SK-N-SH (cell line): ENCODE measurements at regions not wholly inside any gene's neighbourhood (a gene's known extent, or its start where the extent isn't known, plus 50 kb on each side); places are given as distances from the start of the nearest gene placed in this dataset.

ENCODE experiments used
- CTCF ChIA-PET: fragments of 300-600, 350-600 bp; formaldehyde crosslinking; extraction: SDS; loops from one replicate; lab custom pipeline; 2021; lab: Yijun Ruan, JAX
- POLR2A ChIA-PET: fragments of 350-600 bp; sonication (Branson Sonifier 250); formaldehyde crosslinking; extraction: SDS; loops from one replicate; lab custom pipeline; 2020; ENCODE audit warnings: antibody characterized with exemption, inconsistent platforms; lab: Yijun Ruan, JAX
- DNase-seq: peaks from one replicate; pipeline ENCODE4 v3.0.0; 2012
- H2AFZ ChIP-seq: fragments of 200-600 bp; sonication (generic); 2 replicates; pipeline ENCODE4 v1.8.1; 2016; ENCODE audit warnings: antibody characterized with exemption, mild to moderate bottlenecking, low read depth
- H3F3A ChIP-seq: fragments of 200-600 bp; sonication (generic); replicated peaks from 2 replicates; pipeline ENCODE3; 2016; ENCODE audit warnings: antibody characterized with exemption, mild to moderate bottlenecking; ENCODE audit not compliant: insufficient read depth
- H3K27ac ChIP-seq, 2 experiments: fragments of 200-500 bp in 1 of 2; fragments of 200-600 bp in 1 of 2; sonication (Bioruptor generic) in 1 of 2; sonication (generic), shearing (Covaris generic) in 1 of 2; 2 replicates each; pipeline versions ENCODE4 v1.5.1 to v1.6.1; 2014 to 2016; ENCODE audit warnings: low read depth in 2 of 2, inconsistent platforms in 1 of 2, low read length in 1 of 2, mild to moderate bottlenecking in 1 of 2, mixed read lengths in 1 of 2
- H3K27me3 ChIP-seq: fragments of 200-600 bp; sonication (generic), shearing (Covaris generic); 2 replicates; pipeline ENCODE4 v1.6.1; 2016; ENCODE audit warnings: mixed run types; ENCODE audit not compliant: insufficient read depth
- H3K36me3 ChIP-seq, 2 experiments: fragments of 200-500 bp in 1 of 2; fragments of 200-600 bp in 1 of 2; sonication (Bioruptor generic) in 1 of 2; sonication (generic) in 1 of 2; replicated peaks in 1 of 2; 2 replicates each; pipeline versions ENCODE3 to v1.5.1; 2014 to 2016; ENCODE audit warnings: low read length in 1 of 2, mild to moderate bottlenecking in 1 of 2; ENCODE audit not compliant: insufficient read depth in 2 of 2, control insufficient read depth in 1 of 2
- H3K4me1 ChIP-seq, 2 experiments: fragments of 200-500 bp in 1 of 2; fragments of 200-600 bp in 1 of 2; sonication (Bioruptor generic) in 1 of 2; sonication (generic), shearing (Covaris generic) in 1 of 2; 2 replicates each; pipeline versions ENCODE4 v1.5.1 to v1.6.1; 2014 to 2016; ENCODE audit warnings: low read depth in 1 of 2, low read length in 1 of 2, mixed run types in 1 of 2; ENCODE audit not compliant: insufficient read depth in 2 of 2, control insufficient read depth in 1 of 2
- H3K4me2 ChIP-seq: fragments of 200-600 bp; sonication (generic), shearing (Covaris generic); 2 replicates; pipeline ENCODE4 v1.6.1; 2017; ENCODE audit warnings: mixed run types
- H3K4me3 ChIP-seq, 2 experiments: fragments of 200-500 bp in 1 of 2; fragments of 200-600 bp in 1 of 2; sonication (Bioruptor generic) in 1 of 2; sonication (generic), shearing (Covaris generic) in 1 of 2; 2 replicates each; pipeline versions ENCODE4 v1.5.1 to v1.8.1; 2014 to 2016; ENCODE audit warnings: low read depth in 2 of 2, inconsistent platforms in 1 of 2, low read length in 1 of 2, mild to moderate bottlenecking in 1 of 2, mixed read lengths in 1 of 2, moderate library complexity in 1 of 2
- H3K79me2 ChIP-seq: fragments of 200-600 bp; sonication (generic); 2 replicates; pipeline ENCODE4 v1.8.1; 2017; ENCODE audit warnings: mild to moderate bottlenecking; ENCODE audit not compliant: insufficient read depth
- H3K9ac ChIP-seq: fragments of 200-600 bp; sonication (generic); 2 replicates; pipeline ENCODE4 v1.6.1; 2017; ENCODE audit warnings: mixed run types
- H3K9me2 ChIP-seq: fragments of 200-600 bp; sonication (generic); 2 replicates; pipeline ENCODE4 v1.6.1; 2017; ENCODE audit warnings: mixed run types
- H3K9me3 ChIP-seq: fragments of 200-600 bp; sonication (generic); 2 replicates; pipeline ENCODE4 v1.6.1; 2017; ENCODE audit warnings: mixed run types, mild to moderate bottlenecking, moderate library complexity
- H4K20me1 ChIP-seq: fragments of 200-600 bp; sonication (generic); 2 replicates; pipeline ENCODE4 v1.6.1; 2017; ENCODE audit warnings: mild to moderate bottlenecking, mixed run types; ENCODE audit not compliant: insufficient read depth
- ELF1 ChIP-seq: IDR thresholded peaks from 2 replicates; pipeline ENCODE4 v1.4.0; 2012
- FOSL2 ChIP-seq: IDR thresholded peaks from 2 replicates; pipeline ENCODE4 v1.4.0; 2012; ENCODE audit warnings: low read depth, mild to moderate bottlenecking, moderate library complexity, borderline replicate concordance
- FOXM1 ChIP-seq: IDR thresholded peaks from 2 replicates; pipeline ENCODE4 v1.4.0; 2012; ENCODE audit warnings: low read depth, mild to moderate bottlenecking
- GATA2 ChIP-seq: sonication (generic); formaldehyde crosslinking; IDR thresholded peaks from 2 replicates; pipeline ENCODE4 v1.5.0; 2020; ENCODE audit warnings: mild to moderate bottlenecking, missing genetic modification reagents
- JUND ChIP-seq: IDR thresholded peaks from 2 replicates; pipeline ENCODE4 v1.4.0; 2012
- MAX ChIP-seq: IDR thresholded peaks from 2 replicates; pipeline ENCODE4 v1.4.0; 2012; ENCODE audit warnings: low read depth
- MEF2A ChIP-seq: IDR thresholded peaks from 2 replicates; pipeline ENCODE4 v1.4.0; 2012; ENCODE audit warnings: low read depth, borderline replicate concordance
- NFIC ChIP-seq: IDR thresholded peaks from 2 replicates; pipeline ENCODE4 v1.4.0; 2012; ENCODE audit warnings: borderline replicate concordance
- NRF1 ChIP-seq: IDR thresholded peaks from 2 replicates; pipeline ENCODE4 v1.6.1; 2012; ENCODE audit warnings: low read depth, mild to moderate bottlenecking, low read length
- RAD21 ChIP-seq: IDR thresholded peaks from 2 replicates; pipeline ENCODE4 v1.6.1; 2012; ENCODE audit warnings: mild to moderate bottlenecking, low read length
- RCOR1 ChIP-seq: fragments of 150-350 bp; IDR thresholded peaks from 2 replicates; pipeline ENCODE4 v1.6.1; 2017; ENCODE audit warnings: antibody characterized with exemption, low read length
- RXRA ChIP-seq: IDR thresholded peaks from 2 replicates; pipeline ENCODE4 v1.4.0; 2012; ENCODE audit warnings: low read depth, mild to moderate bottlenecking, borderline replicate concordance
- SIN3A ChIP-seq: IDR thresholded peaks from 2 replicates; pipeline ENCODE4 v1.6.1; 2012; ENCODE audit warnings: low read depth, mild to moderate bottlenecking, low read length, moderate library complexity, borderline replicate concordance
- SMC3 ChIP-seq: IDR thresholded peaks from 2 replicates; pipeline ENCODE4 v1.6.1; 2012; ENCODE audit warnings: low read depth, low read length, improper control_type of control experiment
- TAF1 ChIP-seq: IDR thresholded peaks from 2 replicates; pipeline ENCODE4 v1.6.1; 2012; ENCODE audit warnings: low read depth, mild to moderate bottlenecking, low read length, moderate library complexity, borderline replicate concordance
- TCF12 ChIP-seq: IDR thresholded peaks from 2 replicates; pipeline ENCODE4 v1.4.0; 2012
- TEAD4 ChIP-seq: IDR thresholded peaks from 2 replicates; pipeline ENCODE4 v1.4.0; 2012; ENCODE audit warnings: mild to moderate bottlenecking, borderline replicate concordance; ENCODE audit not compliant: insufficient read depth
- USF2 ChIP-seq: fragments of 150-350 bp; IDR thresholded peaks from 2 replicates; pipeline ENCODE4 v1.6.1; 2017; ENCODE audit warnings: antibody characterized with exemption, low read length, low read depth, borderline replicate concordance
- ZBTB33 ChIP-seq: IDR thresholded peaks from 2 replicates; pipeline ENCODE4 v1.4.0; 2012; ENCODE audit warnings: low read depth, borderline replicate concordance
- whole genome bisulfite sequencing: methylation state at CpG from one replicate; pipeline ENCODE4 v1.1.6; 2017; ENCODE audit warnings: low lambda C conversion rate; 5-methylcytosine and 5-hydroxymethylcytosine counted together

GRCh38 chr20:53848304-53848703 is 222.1 kb downstream of the BCAS1 start (continued):
- TF ChIP-seq RCOR1 (no peak), SMC3 (no peak), NFIC (no peak), NRF1 (no peak), MAX (no peak)

GRCh38 chr20:53847837-53848170 is 222.6 kb downstream of the BCAS1 start:
- Histone ChIP-seq H3K4me1 (peaks cover 0 to 5% of the 10 kb centered on the region in 2 experiments; a peak in 1 of 4 replicates), H3K36me3 (no peaks in the 10 kb centered on the region), H3K79me2 (no peaks in the 10 kb centered on the region), H3K4me2 (no peak overlapping the region), H3F3A (peaks cover 16% of the 10 kb centered on the region), H3K4me3 (no peak overlapping the region), H2AFZ (0 out of 2 replicates have a peak overlapping the region, but pooled peaks have one; percentile 30), H3K9me2 (no peaks in the 10 kb centered on the region), H3K27ac (no peak overlapping the region), H3K27me3 (no peaks in the 10 kb centered on the region), H4K20me1 (no peaks in the 10 kb centered on the region), H3K9me3 (no peaks in the 10 kb centered on the region), H3K9ac (no peak overlapping the region)
- ChIA-PET POLR2A (no interaction called here), CTCF (interaction anchor here (1.6 kb wide), 1 partner anchor 18 kb away, joined by 4 read pairs; no protein-coding TSS in a partner anchor)
- 98% methylated on average over 2 of the region's 2 CpGs for WGBS
- no peak for TF ChIP-seq ELF1
- TF ChIP-seq RAD21: no peak
- no peak for TF ChIP-seq TCF12
- TF ChIP-seq FOSL2: no peak
- TF ChIP-seq MEF2A: no peak
- no peak for TF ChIP-seq TAF1
- no peak for TF ChIP-seq JUND
- TF ChIP-seq RCOR1: no peak
- TF ChIP-seq FOXM1: no peak
- TF ChIP-seq NRF1: no peak
- no peak for TF ChIP-seq SIN3A
- no peak for TF ChIP-seq TEAD4
- no peak for DNase-seq

GRCh38 chr20:53847139-53847836 is 223.1 kb downstream of the BCAS1 start:
- POLR2A ChIA-PET: no interaction called here
- WGBS: 96% methylated on average over 8 of the region's 8 CpGs
- TF ChIP-seq TEAD4 (no peak), RCOR1 (no peak), SMC3 (no peak), USF2 (no peak), GATA2 (no peak), TCF12 (no peak), RXRA (no peak), NRF1 (no peak), NFIC (no peak), ZBTB33 (no peak), FOXM1 (no peak)

More at GRCh38 chr20:53847139-53847836, 223.1 kb downstream of the BCAS1 start:
- Histone ChIP-seq H3K79me2 (no peaks in the 10 kb centered on the region), H3K4me3 (no peak overlapping the region), H3K36me3 (no peaks in the 10 kb centered on the region), H2AFZ (no peak overlapping the region; the same call in 1 of the 2 replicates), H3K9me2 (no peaks in the 10 kb centered on the region), H3K9me3 (no peaks in the 10 kb centered on the region), H3K4me1 (peaks cover 0 to 5% of the 10 kb centered on the region in 2 experiments; a peak in 1 of 4 replicates), H3K27ac (no peak overlapping the region), H3F3A (peaks cover 16% of the 10 kb centered on the region), H3K4me2 (no peak overlapping the region), H3K9ac (no peak overlapping the region), H4K20me1 (no peaks in the 10 kb centered on the region), H3K27me3 (no peaks in the 10 kb centered on the region)
- no peak for DNase-seq
- CTCF ChIA-PET: interaction anchor here (1.6 kb wide), 1 partner anchor 19 kb away, joined by 4 read pairs; no protein-coding TSS in a partner anchor
